ENCODE measurements at regions not wholly inside any gene's neighbourhood (a gene's known extent, or its start where the extent isn't known, plus 50 kb on each side); places are given as distances from the start of the nearest gene placed in this dataset.

DNA sequence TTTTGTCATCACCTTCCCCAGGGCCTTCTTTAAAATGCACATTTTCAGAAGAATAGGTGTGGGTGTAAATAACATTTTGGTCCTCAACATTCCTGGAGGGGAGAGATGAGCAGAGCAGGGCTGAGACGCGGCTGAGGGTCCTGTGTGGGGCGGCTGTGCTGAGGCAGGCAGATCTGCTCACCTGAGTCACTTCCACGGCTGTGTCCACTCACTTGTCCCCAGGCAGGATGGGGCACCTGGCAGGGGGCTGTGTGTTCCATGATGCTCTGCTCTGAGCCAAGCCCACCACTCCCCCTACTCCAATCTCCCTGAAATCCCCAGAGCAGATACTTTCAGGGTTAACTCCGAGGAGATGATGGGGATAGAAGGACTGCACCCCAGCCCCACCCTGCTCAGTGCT lies 93.8 kb downstream of the GLRX3 start:
- no peak for DNase-seq

DNA sequence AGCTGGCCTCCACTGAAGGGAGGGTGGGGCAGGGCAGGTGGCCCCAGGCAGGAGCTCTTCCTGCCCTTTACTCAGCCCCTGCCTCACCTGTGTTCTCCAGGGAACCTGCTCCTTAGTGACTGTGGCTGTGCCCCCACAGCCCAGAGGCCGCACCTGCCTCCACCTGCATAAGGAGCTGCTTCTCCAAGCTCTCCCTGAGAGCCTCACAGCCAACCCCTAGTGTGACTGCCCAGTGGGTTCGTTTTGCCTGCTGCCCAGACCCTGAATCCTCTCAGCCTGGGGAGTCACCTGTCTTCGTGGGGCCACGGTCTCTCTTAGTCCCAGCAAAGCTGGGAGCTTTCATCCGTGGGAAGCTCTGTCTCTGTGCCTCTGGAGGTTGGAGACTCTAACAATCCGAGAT lies 94.4 kb downstream of the GLRX3 start:
- DNase-seq: no peak

DNA sequence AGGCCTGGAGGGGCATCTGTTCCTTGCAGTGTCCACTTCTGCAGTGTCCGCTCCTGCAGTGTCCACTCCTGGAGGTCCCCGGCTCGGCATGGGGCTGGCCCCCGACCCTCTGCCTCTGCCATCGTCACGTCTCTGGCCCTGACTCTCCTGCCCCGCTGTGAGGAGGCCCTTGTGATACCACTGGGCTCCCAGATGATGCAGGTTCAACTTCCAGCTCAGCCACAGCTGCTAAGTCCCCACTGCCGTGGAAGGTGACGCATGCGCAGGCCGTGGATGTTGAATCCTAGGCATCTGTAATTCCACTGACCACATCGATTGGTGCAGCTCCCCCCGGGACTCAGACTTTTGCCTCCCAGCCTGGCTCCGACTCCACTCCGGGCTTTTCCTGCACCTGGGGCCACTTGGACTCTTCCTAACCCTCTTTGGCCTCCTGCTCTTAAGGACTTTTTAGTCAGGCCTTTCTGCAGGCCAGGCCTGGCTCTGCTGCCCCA lies 95.1 kb downstream of the GLRX3 start:
- DNase-seq: no peak

DNA sequence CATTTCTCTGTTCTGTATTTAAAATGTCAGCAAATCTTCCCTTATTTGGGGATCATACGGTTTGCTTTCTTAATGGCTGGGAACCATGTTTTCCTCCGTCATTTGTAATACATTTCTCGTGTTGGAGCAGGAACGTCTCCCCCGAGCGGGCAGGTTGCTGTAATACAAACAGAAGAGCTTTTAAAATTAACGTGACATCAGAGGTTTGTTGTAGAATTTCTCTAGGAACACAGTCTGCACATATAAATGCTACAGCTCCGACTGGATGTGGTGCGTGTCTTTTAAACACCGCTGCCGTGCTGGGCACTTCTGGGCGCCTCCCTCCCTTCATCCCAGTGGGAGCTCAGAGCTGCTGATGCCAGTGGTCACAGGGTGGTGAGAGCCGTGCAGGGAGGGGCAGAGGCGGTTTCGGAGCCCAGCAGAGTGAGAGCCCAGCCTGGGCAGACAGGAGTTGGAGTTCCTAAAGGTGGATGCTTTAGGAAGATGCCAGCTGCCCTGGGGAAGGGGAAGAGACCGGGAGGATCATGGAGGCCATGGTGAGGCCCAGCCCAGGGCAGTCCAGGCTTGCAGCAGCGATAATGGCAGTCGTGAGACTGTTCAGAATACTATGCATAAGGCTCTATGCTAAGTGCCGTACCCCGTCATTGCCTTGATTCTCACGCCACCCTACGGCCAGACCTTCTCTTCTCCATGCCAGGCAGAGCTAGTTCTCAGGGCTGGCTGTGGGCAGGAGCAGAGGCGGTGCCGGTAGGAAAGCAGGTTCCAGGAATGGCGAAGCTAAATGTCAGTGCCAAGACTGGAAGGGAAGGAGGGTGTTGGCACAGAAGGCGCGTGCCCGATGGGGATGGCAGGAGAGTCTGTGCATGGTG lies 96.2 kb downstream of the GLRX3 start:
- DNase-seq: no peak

DNA sequence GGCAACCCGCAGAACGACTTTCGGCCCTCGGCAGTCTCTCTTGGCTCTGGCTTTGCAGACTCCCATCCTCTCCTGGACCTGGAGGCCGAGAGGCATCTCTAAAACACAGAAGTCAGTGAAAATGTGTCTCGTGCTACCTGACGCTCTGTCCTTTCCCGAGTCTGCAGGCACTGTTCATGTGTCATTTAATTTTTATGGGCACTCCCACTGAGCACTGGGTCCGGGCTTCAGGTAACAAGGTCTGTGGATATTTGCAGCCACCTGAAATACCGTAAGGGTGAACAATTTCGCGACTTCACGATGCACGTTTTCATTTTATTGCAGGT lies 96.8 kb downstream of the GLRX3 start:
- no peak for DNase-seq

DNA sequence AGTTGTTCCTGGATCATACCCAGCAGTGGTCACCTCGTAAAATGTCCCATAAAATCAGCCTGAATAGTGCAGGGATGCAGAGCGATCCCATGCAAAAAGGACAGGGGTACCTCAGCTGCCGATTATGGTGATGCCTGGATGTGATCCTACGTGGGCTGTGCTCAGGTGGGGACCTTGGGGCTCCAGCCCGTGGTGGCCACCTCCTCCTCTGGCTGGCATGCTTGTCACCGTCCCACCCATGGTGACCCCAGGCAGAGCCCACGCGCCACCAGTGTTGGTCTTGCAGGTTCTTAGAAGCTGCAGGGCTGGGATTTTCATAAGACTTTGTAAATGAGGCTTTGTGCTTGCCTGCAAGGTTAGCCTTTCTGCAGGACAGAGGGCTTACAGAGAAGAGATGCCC lies 97.2 kb downstream of the GLRX3 start:
- DNase-seq: no peak

DNA sequence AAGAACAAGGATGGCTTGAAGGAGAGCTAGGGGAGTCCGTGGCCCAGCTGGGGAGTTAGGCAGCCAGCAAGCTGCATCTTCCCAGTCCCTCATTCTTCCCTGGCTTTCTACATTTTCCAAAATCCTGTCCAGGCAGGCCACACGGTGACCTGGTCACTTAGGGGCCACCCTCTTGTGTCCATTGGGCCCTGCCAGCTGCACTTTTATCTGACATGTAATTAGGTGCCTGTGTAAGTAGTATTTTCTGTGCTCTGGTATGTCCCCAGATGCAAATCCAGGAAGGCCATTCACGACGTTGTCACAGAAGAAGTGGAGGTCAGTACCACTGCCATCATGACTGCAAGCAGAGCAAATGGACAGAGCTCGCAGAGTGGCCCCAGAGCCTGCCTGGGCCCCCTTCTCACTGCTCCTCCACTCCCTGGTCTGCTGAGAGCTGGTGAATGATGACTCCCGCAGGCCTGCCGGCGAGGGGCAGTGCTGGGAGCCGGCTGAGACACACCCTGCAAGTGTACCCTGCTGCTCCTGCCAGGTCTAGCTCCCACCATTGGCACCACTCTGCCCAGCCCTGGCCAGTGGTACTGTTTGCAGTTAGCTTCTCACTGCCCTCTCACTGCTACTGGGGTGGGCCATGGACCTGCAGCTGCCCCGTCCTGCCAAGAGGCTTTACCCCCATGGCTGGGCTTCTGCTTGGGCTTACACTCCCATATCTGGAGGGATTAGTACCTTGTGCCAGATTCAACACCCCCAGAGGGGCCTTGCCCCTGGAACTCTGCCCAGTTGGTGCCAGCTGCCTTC lies 98.2 kb downstream of the GLRX3 start:
- no peak for DNase-seq

DNA sequence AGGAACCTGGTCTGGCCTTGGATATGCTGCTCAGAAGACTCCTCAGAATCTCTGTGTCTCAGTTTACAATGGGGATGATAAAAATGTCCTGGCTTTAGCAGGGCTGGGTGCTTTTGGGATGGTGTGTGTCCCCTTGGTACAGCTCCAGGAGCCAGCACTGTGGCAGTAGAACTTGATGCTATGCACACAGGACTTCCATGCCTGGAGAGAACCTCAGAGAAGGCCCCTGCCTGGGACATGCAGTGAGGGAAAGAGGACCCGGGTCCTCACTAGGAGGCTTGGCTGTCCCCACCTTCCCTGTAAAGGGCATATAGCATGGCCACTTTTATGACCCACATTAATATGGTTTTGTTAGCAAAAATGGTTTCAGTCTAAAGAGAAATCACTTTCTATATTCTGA lies 100.5 kb downstream of the GLRX3 start:
- DNase-seq: no peak

DNA sequence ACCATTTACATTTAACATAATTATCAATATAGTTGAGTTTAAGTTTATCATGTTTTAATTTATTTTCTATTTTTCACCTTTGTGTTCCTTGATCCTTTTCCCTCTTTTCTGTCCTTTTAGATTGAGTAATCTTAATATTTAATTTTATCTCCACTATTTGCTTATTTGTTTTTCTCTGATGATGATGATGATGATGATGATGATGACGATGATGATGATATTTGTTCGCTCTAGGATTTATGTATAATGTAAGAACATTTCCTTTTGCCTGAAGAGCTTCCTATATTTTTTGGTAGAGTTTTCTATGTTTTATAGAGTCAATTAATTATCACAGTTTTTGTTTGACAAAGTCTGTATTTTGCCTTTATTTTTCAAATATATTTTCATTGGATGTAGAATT lies 104.2 kb downstream of the GLRX3 start:
- no peak for DNase-seq

DNA sequence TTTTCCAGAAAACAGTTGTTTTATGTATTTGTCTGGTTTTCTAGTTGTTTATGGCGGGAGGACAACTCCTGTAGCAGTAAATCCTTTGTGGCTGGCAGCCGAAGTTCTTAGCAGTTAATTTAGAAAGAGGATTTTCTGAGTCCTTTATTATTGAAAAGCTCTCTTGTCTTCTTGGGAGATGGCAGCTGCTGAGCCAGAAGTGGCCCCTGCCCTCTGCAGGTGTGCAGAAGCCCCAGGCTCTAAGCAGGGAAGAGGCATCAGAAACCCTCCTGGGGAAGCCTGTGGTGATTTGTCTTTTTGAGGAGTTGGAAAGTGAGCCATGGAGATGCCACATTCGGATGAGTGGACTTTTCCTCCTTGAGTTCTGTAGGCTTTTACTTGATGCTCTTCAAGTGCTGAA lies 106.3 kb downstream of the GLRX3 start:
- no peak for DNase-seq

DNA sequence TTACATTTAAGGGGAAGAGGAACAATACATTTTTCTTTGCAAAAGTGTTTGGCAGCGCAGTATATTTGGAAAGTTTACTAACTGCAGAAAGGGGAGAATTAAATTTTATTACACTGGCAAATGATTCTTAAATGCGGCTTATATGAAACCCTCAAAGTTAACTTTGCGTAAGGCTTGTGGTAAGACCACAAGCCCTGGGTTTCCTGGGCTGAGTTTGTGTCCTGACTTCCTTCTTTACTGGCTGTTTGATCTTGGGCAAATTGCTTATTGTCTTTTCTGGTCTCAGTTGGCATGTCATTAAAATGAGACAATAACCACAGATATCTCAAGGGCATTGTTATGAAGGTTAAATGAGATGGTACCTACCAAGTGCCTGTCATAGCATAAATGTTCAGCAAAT lies 106.8 kb downstream of the GLRX3 start:
- DNase-seq: no peak

DNA sequence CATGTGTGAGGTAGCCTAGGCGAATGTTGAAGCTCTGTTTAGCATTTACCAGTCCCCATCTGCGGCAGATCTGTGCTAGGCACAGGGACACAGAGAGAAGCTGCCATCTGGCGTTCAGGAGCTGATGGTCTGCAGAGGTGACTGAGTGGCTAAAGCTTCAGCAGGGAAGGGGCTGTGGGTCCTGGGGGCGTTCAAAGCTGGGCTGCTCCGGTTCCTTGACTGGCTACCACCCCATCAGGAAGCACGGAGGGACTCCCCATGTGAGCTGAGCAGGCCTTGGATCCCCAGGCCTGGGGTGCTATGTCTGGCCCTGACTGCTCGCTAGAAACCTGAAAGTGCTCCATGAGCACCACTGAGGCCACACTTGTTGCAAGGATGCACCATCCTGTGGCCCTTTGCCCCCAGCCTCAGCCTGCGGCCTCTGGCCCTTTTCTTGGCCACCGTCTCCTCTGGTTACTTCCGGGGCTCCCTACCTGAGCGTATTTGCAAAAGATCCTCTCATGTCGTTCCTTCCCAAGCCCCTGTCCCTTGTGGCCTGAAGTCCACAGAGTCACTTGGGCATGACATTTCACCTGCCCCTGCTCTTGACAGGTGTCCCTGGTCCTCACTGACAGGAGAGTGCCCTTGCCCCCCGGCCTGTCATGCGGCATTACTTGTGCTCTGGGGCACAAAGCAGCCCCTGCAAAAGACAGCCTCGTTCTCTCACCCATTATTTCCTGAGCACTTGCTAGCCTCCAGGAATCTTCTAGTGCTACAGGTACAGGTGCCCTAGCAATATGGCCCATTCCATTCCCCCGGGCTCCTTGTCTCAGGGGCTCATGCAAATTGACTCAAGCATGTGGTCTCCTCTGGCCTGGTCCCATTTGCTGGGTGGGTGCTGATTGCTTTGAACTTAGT lies 108.1 kb downstream of the GLRX3 start:
- DNase-seq: no peak

DNA sequence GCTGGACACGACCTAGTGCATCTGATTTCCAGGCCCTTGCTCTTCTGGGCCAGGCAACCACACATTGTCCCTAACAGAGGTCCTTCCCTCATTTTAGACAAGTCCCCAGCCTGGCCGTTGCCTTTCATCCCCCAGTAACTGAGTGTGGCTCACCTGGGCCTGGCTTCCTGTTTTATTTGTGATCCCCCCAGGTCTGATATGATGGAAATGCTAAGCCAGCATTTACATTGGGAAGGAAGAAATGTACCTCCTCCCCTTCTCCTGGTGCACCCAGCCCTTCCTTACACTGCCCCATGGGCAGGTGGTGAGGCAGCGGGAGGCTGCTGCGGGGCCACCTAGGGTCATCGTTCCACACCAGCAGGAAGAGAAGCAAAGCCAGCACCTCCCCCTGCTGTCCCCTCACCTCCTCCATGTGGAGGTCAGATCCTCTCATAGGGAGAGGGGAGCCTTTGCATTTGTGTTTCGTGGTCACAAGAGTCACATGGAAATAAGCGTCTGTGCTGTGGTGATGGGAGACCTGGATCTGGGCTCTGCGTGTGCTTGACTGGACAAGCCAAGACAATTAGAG lies 108.8 kb downstream of the GLRX3 start:
- DNase-seq: no peak

DNA sequence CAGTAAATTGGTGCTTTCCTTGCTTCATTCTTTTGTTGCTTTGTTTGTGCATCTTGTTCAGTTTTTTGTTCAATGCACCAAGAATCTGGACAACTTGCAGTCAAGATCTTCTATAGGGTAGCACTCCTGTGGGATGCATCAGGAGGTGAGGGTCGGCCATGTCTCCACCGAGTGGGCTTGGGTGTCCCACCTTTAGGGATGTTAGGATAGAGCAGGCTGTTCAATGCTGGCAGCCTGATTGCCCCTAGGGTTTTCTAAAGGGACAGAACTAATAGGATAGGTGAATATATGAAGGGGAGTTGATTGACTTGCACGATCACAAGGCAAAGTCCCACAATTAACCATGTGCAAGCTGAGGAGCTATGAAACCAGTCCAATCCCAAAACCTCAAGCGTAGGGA lies 109.9 kb downstream of the GLRX3 start:
- no peak for DNase-seq

DNA sequence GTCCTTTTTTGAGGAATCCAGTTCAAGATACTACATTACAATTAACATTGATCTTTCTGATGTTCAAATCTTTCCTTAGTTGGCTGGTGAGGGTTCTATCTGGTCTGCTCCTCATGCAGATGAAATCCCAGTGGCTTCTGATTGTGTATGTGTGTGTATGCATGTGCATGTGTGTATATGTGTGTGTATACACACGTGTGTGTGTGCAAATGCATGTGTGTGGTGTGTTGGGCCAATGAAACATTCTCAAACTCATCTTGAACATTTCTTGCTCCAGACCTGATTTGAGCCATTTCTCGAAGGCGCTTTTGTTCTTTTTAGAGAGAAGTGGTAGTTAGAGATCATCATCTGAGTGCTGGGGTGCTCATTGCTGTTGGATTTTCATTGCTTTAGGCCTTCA lies 113.9 kb downstream of the GLRX3 start:
- no peak for DNase-seq

DNA sequence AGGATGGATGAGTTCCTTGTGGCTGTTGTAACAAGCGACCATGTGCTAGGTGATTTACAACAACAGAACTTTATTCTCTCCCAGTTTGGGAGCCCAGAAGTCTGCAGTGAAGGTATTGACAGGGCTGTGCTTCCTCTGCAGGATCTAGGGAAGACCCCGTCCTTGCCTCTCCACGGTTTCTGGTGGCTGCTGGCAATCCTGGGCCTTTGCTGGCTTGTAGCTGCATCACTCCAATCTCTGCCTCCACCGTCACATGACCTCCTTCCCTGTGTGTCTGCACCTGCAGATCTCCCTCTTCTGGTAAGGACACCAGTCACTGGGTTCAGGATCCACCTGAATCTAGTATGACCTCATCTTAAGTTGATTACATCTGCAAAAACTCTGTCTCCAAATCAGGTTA lies 115.6 kb downstream of the GLRX3 start:
- no peak for DNase-seq

DNA sequence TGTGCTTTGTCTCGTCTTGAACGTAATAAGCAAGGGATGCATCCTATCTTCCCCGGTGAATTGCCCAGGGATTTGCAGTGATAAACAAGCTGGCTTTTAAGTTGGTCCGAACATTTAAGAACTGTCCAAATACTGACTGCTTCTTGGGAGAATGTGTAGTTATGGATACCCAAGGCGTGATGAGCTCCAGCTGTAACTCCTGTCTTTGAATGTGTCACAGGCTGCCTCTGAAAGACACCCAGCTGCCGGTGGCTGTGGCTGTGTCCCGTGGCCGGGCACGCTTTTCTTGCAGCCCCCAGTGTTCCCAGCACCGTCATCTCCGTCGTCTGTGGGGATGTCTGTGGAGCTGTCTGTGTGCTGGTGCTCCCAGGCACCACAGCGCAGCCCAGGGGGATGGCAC lies 118.1 kb downstream of the GLRX3 start:
- DNase-seq: no peak

DNA sequence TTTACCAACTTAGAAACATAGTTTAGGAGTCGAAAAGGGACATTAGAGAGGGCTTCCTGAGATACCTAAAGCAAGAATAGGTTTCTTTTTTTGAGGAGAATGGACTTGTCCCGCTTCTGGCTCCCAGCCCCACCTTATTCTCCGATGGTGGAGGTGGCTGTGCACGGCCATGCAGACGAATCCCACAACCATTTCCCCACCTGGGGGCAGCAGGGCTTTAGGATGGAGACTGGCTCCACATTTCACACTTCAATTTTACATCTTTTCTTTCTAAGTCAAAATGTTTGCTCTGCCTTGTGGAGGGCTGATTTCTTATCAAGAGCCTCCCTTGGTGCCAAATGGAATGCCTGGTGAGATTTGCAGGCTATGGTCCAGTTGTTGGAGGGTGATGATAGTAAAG lies 118.5 kb downstream of the GLRX3 start:
- DNase-seq: peak; percentile 43

DNA sequence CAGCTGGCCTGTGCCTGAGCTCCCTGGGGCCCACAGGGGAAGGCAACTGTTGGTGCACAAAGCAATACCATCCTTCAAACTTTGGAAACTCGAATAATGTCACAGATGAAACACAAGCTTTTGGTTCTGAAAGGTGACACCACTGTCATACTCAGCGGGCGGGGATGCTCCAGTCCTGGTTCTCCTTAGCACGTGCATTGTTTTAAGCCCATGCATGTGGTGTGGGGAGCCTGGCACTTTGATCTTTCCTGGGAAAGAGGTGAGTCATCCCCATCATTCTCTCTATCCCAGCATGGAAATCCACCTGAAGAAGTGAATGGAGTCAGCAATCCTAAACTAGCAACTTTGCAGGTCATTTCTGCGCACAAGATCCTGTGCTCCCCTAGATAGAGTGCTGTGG lies 119.6 kb downstream of the GLRX3 start:
- DNase-seq: no peak

DNA sequence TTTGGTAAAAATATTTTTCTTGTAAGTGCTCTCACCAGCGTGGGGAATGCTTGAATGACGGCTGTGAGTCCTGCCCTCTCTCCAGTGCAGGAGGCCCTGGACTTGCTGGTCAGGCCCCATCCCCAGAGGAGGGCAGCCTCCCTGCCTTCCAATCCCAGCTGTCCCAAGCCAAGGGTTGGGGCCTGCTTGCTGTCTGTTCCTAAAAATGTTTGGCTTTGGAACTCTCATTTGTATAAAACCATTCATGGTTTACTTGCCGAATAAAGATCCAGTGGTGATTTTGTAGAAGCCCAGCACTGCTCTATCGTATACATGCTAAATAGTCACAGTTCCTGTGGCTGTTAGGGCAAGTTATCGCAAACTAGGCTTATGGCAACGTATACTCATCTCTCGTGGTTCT lies 121.7 kb downstream of the GLRX3 start:
- no peak for DNase-seq

DNA sequence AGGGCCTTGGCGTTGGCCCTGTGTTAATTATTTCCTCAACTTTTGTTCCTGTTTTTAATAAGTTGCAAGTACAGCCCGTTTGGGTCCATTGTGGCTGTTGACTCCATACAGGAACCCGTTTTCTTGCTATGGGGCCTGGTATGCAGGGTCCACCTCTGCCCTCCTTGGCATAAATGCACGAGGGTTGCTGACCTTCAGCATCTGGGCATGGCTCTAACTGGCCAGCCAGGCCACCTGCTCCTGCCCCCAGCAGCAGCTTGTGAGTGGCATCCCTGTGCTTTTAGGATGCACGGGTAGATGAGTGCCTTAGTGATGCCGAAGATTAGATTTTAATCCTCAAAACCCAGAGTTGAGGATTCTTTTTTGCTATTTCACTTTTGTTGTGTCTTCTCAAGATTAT lies 123.2 kb downstream of the GLRX3 start:
- no peak for DNase-seq

DNA sequence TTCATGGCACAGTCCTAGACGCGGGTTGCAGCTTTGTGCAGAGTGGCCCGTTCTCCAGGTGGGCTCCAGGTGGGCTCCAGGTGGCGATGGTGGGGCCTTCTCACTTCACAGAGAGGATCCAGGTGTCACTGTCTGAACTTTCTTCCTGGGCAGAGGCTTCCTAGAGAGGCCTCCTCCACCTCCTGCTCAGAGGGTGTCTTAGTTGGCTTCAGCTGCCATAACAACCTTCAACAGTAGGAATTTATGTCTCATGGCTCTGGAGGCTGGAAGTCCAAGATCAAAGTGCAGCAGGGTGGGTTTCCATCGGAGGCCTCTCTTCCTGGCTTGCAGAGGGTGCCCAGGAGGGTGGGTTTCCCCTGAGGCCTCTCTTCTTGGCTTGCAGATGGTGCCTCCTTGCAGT lies 125.1 kb downstream of the GLRX3 start:
- DNase-seq: no peak

DNA sequence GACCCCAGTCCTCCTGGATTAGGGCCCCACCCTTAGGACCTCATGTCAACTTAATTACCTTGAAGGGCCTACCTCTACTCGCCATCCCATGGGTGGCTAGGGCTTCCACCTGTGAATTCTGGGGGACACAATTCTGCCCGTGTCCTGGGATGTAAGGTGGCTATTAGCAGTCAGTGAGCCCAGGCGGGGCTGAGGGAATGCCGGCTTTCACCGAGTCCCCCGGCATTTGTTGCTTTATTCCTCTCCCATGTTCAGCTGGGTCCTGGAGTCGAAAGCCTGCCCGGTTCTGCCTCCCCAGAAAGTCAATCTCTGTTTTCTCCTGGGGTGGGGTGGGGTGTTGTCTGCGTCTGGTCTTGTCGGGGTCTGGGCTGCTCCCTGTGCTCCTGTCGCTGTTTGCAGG lies 125.6 kb downstream of the GLRX3 start:
- DNase-seq: no peak
